Fibroblast of lung (primary cell): ENCODE measurements at regions not wholly inside any gene's neighbourhood (a gene's known extent, or its start where the extent isn't known, plus 50 kb on each side); places are given as distances from the start of the nearest gene placed in this dataset.

Experiments
- CTCF ChIP-seq, 2 donors: IDR thresholded peaks in 1 of 2; conservative IDR thresholded peaks in 1 of 2; 1 replicate in 1 of 2; 2 replicates in 1 of 2; pipeline ENCODE4 v1.5.1; 2011 to 2012; ENCODE audit warnings: low read length in 2 of 2, control low read depth in 1 of 2, inconsistent platforms in 1 of 2, low read depth in 1 of 2, mild to moderate bottlenecking in 1 of 2
- EZH2 ChIP-seq: IDR thresholded peaks from 2 replicates; pipeline ENCODE4 v1.5.1; 2012; ENCODE audit warnings: low read length, control low read depth, mild to moderate bottlenecking; ENCODE audit errors: missing control alignments

GRCh38 chr2:122358729-122359128 lies 603.3 kb downstream of the TSN start:
- TF ChIP-seq CTCF (conservative IDR thresholded peaks at IDR 0.05 in 1 of 2, IDR thresholded peaks at IDR 0.05 in 1 of 2; ENCODE audit: low read depth in 1 of 2, low read length in 2 of 2) (no peak), EZH2 (no peak)
